ENCODE measurements at regions not wholly inside any gene's neighbourhood (a gene's known extent, or its start where the extent isn't known, plus 50 kb on each side); places are given as distances from the start of the nearest gene placed in this dataset.

DNA sequence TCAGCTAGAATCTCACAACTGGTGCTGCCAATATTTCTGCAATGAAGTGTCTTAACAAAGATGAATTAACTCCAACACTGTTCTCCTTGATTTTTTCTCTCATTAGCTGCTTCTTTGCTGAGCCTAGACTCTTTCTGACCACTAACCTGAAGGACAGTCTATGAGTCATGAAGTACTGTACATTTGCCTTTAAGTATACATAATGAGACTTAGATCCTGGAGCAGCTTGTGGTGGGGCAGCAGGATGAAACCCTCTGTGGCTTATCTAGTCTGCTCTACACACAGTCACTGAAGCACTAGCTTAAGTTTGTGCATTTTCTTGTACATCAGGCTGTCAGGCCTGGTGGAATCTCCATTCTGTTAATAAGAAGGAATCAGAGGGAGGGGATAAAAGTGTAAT, 307.4 kb upstream of the SMIM31 start:
- DNase-seq (ENCODE audit: low spot score), result no peak
- Histone ChIP-seq H3K4me3 (no peak overlapping the region), H3K27ac (no peak overlapping the region)
- TF ChIP-seq, protein P1, sequence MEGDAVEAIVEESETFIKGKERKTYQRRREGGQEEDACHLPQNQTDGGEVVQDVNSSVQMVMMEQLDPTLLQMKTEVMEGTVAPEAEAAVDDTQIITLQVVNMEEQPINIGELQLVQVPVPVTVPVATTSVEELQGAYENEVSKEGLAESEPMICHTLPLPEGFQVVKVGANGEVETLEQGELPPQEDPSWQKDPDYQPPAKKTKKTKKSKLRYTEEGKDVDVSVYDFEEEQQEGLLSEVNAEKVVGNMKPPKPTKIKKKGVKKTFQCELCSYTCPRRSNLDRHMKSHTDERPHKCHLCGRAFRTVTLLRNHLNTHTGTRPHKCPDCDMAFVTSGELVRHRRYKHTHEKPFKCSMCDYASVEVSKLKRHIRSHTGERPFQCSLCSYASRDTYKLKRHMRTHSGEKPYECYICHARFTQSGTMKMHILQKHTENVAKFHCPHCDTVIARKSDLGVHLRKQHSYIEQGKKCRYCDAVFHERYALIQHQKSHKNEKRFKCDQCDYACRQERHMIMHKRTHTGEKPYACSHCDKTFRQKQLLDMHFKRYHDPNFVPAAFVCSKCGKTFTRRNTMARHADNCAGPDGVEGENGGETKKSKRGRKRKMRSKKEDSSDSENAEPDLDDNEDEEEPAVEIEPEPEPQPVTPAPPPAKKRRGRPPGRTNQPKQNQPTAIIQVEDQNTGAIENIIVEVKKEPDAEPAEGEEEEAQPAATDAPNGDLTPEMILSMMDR (IDR thresholded peaks at IDR 0.05), result no peak

- TF ChIP-seq, protein P1 (IDR thresholded peaks at IDR 0.05), result no peak
- Histone ChIP-seq H3K4me3 (no peak overlapping the region), H3K27ac (no peak overlapping the region)
- DNase-seq (ENCODE audit: low spot score), result no peak
Observed at GRCh38 chr4:164461901-164462300, 292.0 kb upstream of the SMIM31 start.

GRCh38 chr4:164462471-164462870, 291.5 kb upstream of the SMIM31 start:
- Histone ChIP-seq H3K27ac (no peak overlapping the region), H3K4me3 (no peak overlapping the region)
- TF ChIP-seq, protein P1 (IDR thresholded peaks at IDR 0.05), result no peak
- DNase-seq (ENCODE audit: low spot score), result no peak

- Histone ChIP-seq H3K27ac (no peak overlapping the region), H3K4me3 (no peak overlapping the region)
- DNase-seq (ENCODE audit: low spot score), result no peak
- TF ChIP-seq, protein P1 (IDR thresholded peaks at IDR 0.05), result no peak
Observed at GRCh38 chr4:164464313-164464712, 289.6 kb upstream of the SMIM31 start.

DNA sequence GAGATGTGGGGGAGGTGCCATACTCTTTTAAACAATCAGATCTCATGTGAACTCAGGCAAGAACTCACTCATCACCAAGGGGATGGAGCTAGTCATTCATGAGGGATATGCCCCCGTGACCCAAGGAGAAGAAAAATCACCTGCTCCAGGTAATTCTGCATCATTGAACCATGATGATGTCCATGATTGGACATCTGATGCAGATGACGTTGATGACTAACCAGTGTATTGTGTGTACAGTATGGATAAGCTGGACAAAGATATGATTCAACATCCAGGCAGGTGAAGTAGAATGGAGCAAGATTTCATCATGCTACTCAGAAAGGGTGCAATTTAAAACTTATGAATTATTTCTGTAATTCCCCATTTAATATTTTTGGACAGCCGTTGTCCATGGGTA, 286.4 kb upstream of the SMIM31 start:
- H3K27ac ChIP-seq, result no peak overlapping the region
- DNase-seq (ENCODE audit: low spot score), result no peak
- no peak overlapping the region for H3K4me3 ChIP-seq
- TF ChIP-seq, protein P1 (IDR thresholded peaks at IDR 0.05), result no peak

DNA sequence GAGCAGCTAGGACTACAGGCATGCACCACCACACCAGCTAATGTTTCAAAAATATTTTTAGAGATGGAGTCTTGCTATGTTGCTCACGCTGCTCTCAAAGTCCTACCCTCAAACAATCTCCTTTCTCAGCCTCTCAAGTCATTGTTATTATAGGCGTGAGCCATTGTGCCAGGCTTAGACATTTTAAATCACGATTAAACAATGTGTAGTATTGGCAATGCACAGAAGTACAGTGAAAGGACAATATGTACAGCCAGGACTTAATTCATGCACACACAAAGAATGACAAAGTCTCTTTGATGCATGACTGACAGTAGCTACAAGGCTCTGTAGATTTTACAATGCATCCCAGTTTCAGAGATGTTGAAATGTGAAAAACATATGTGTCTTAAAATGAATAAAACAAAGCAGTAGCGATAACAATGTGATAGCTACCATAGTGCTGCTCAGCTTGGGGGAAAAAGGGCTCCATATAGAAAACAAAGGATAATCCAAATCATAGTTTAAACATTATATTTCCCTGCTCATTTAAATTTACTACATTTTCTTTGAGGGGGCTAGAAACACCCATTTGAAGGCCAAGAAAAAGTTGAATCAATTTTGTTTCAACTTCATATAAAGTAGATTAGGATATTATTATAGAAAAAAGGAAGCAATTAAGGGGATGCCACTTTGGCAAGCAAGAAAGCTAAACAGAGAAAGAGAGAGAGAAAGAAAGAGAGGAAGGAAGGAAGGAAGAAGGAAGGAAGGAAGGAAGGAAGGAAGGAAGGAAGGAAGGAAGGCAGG, 272.4 kb upstream of the SMIM31 start:
- H3K27ac ChIP-seq, result no peak overlapping the region
- no peak overlapping the region for H3K4me3 ChIP-seq
- DNase-seq (ENCODE audit: low spot score), result no peak
- TF ChIP-seq, protein P1 (IDR thresholded peaks at IDR 0.05), result no peak

- no peak overlapping the region for H3K27ac ChIP-seq
- TF ChIP-seq, protein P1 (IDR thresholded peaks at IDR 0.05), result no peak
- no peak for DNase-seq (ENCODE audit: low spot score)
- no peak overlapping the region for H3K4me3 ChIP-seq
Observed at GRCh38 chr4:164482092-164482404, 271.9 kb upstream of the SMIM31 start.

All from coronary artery (tissue), 2 donors.